Ishikawa (cell line): ENCODE measurements at regions not wholly inside any gene's neighbourhood (a gene's known extent, or its start where the extent isn't known, plus 50 kb on each side); places are given as distances from the start of the nearest gene placed in this dataset.

Experiments used
- CREB1 ChIP-seq: IDR thresholded peaks from 2 replicates; pipeline ENCODE4 v1.6.1; 2012; ENCODE audit warnings: low read depth
- MAX ChIP-seq: IDR thresholded peaks from 2 replicates; pipeline ENCODE4 v1.6.1; 2012

GRCh38 chr19:30263830-30264381, 108.3 kb upstream of the ZNF536 start:
- TF ChIP-seq MAX (no peak), CREB1 (no peak)
